Suprapubic skin (tissue), 4 donors: ENCODE measurements at regions not wholly inside any gene's neighbourhood (a gene's known extent, or its start where the extent isn't known, plus 50 kb on each side); places are given as distances from the start of the nearest gene placed in this dataset.

Source experiments
- EP300 ChIP-seq: sonication (generic); formaldehyde crosslinking; IDR thresholded peaks from one replicate; pipeline ENCODE4 v1.6.1; 2017; ENCODE audit warnings: antibody characterized with exemption
- POLR2A ChIP-seq, 2 donors: fragments of 450-650 bp; IDR thresholded peaks; one replicate each; pipeline ENCODE4 v1.6.1; 2017; ENCODE audit warnings: antibody characterized with exemption in 2 of 2, mild to moderate bottlenecking in 2 of 2, moderate library complexity in 2 of 2
- POLR2AphosphoS5 ChIP-seq, 3 donors: sonication (generic); formaldehyde crosslinking; IDR thresholded peaks; one replicate each; pipeline ENCODE4 v1.6.1; 2017; ENCODE audit warnings: antibody characterized with exemption in 3 of 3
- TF ChIP-seq, protein P1 (sequence below), 2 donors: fragments of 200-600 bp in 1 of 2; fragments of 450-650 bp in 1 of 2; sonication (generic) in 1 of 2; IDR thresholded peaks; one replicate each; pipeline ENCODE4 v1.5.1; 2016 to 2019; ENCODE audit warnings: antibody characterized with exemption in 2 of 2, mild to moderate bottlenecking in 1 of 2, moderate library complexity in 1 of 2

DNA sequence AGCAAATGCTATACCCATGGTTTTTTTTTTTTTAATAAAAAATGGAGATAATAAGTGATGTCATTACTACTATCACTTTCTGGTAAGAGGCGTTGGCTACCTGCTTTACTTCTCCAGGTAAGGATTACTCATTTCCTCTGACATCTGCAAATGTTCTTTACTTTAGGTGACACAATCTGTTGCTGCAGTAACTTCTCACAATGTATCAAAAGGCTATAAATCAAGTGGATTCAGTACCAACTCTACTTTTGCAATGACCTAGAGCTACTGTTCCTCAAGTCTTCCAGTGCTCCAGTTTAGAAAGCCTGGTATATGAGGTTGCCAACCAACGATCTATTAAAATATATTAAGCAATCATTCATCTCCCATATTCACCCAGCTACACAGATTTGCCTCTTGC is 129.1 kb downstream of the PLK2 start:
- no peak for TF ChIP-seq POLR2A (IDR thresholded peaks at IDR 0.05)
- TF ChIP-seq, protein P1, sequence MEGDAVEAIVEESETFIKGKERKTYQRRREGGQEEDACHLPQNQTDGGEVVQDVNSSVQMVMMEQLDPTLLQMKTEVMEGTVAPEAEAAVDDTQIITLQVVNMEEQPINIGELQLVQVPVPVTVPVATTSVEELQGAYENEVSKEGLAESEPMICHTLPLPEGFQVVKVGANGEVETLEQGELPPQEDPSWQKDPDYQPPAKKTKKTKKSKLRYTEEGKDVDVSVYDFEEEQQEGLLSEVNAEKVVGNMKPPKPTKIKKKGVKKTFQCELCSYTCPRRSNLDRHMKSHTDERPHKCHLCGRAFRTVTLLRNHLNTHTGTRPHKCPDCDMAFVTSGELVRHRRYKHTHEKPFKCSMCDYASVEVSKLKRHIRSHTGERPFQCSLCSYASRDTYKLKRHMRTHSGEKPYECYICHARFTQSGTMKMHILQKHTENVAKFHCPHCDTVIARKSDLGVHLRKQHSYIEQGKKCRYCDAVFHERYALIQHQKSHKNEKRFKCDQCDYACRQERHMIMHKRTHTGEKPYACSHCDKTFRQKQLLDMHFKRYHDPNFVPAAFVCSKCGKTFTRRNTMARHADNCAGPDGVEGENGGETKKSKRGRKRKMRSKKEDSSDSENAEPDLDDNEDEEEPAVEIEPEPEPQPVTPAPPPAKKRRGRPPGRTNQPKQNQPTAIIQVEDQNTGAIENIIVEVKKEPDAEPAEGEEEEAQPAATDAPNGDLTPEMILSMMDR (IDR thresholded peaks at IDR 0.05): no peak
- TF ChIP-seq EP300: no peak
- TF ChIP-seq POLR2AphosphoS5 (IDR thresholded peaks at IDR 0.05): no peak
